ENCODE measurements at regions not wholly inside any gene's neighbourhood (a gene's known extent, or its start where the extent isn't known, plus 50 kb on each side); places are given as distances from the start of the nearest gene placed in this dataset.

GRCh38 chr7:16129431-16130110 is 291.8 kb downstream of the CRPPA start:
- H3K27ac ChIP-seq (ENCODE audit: low read depth) = no peak overlapping the region
- no peaks in the 10 kb centered on the region for H3K27me3 ChIP-seq (ENCODE audit: insufficient read depth)
- Mint-ChIP-seq H3K36me3 (ENCODE audit: low read depth) (no peaks in the 10 kb centered on the region; the same call in 1 of the 3 replicates), H3K4me3 (no peak overlapping the region), H3K9me3 (peaks cover 4% of the 10 kb centered on the region; the same call in 1 of the 3 replicates), H3K27me3 (ENCODE audit: insufficient read depth, low read depth, poor library complexity) (no peaks in the 10 kb centered on the region), H3K27ac (no peak overlapping the region), H3K4me1 (no peaks in the 10 kb centered on the region)
- H3K4me3 ChIP-seq = no peak overlapping the region
- 0 out of 2 replicates have a peak, but pooled peaks cover 3% of the 10 kb centered on the region for H3K36me3 ChIP-seq (ENCODE audit: insufficient read depth)
- 0 out of 2 replicates have a peak, but pooled peaks cover 12% of the 10 kb centered on the region for H3K9me2 ChIP-seq (ENCODE audit: insufficient read depth)
- no peaks in the 10 kb centered on the region for H3F3A ChIP-seq (replicated peaks; ENCODE audit: low read depth)
- ATAC-seq (no peak), DNase-seq (ENCODE audit: low spot score) (no peak)
- TF ChIP-seq ETS1 (IDR thresholded peaks at IDR 0.05) = no peak
- no peak for TF ChIP-seq ZNF114 (CRISPR knock-in tag; IDR thresholded peaks at IDR 0.05)
- no peak for TF ChIP-seq POLR2AphosphoS5 (IDR thresholded peaks at IDR 0.05; ENCODE audit: low read depth)
- TF ChIP-seq ZNF462 (CRISPR knock-in tag; IDR thresholded peaks at IDR 0.05) = no peak
- no peak for TF ChIP-seq CTCF (conservative IDR thresholded peaks at IDR 0.05; ENCODE audit: low read depth in 2 of 2)
- TF ChIP-seq CREB1 (CRISPR knock-in tag; IDR thresholded peaks at IDR 0.05; ENCODE audit: low read depth) = no peak
- TF ChIP-seq STAT1 (IDR thresholded peaks at IDR 0.05; ENCODE audit: unreplicated experiment) = no peak
- no peaks in the 10 kb centered on the region for H4K20me1 ChIP-seq (replicated peaks; ENCODE audit: insufficient read depth)
- no peaks in the 10 kb centered on the region for H3K4me1 ChIP-seq (ENCODE audit: insufficient read depth)
- no peak overlapping the region for H3K4me2 ChIP-seq
- no peak overlapping the region for H2AFZ ChIP-seq
- no peaks in the 10 kb centered on the region for H3K79me2 ChIP-seq (replicated peaks; ENCODE audit: insufficient read depth)

Measured in GM23338 (cell line).